ENCODE measurements at regions not wholly inside any gene's neighbourhood (a gene's known extent, or its start where the extent isn't known, plus 50 kb on each side); places are given as distances from the start of the nearest gene placed in this dataset.
"Not testable (repeated sequence)": the region's sequence is repeated elsewhere in the genome, so short reads cannot be mapped to it uniquely, and the experiment has no call there.

DNA sequence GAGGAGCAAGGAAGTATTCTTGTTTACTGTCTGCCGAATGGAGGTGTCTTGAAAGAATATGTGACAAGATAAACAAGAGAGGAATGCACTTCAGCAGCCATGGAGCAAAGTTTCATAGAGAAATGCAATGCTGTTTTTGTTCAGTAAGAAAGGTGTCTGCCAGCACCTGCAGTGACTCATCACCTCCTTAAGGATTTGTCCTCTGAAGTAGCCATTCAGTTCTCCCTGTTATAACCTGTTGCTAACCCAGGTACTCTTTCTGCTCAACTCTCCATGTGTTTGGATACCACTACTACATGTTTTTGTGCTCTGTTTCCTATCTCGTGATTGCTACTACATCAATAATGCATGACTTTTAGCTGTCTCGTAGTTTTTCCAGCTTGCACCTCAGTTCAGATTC lies 328.9 kb downstream of the CHL1 start:
- DNase-seq, result no peak

DNA sequence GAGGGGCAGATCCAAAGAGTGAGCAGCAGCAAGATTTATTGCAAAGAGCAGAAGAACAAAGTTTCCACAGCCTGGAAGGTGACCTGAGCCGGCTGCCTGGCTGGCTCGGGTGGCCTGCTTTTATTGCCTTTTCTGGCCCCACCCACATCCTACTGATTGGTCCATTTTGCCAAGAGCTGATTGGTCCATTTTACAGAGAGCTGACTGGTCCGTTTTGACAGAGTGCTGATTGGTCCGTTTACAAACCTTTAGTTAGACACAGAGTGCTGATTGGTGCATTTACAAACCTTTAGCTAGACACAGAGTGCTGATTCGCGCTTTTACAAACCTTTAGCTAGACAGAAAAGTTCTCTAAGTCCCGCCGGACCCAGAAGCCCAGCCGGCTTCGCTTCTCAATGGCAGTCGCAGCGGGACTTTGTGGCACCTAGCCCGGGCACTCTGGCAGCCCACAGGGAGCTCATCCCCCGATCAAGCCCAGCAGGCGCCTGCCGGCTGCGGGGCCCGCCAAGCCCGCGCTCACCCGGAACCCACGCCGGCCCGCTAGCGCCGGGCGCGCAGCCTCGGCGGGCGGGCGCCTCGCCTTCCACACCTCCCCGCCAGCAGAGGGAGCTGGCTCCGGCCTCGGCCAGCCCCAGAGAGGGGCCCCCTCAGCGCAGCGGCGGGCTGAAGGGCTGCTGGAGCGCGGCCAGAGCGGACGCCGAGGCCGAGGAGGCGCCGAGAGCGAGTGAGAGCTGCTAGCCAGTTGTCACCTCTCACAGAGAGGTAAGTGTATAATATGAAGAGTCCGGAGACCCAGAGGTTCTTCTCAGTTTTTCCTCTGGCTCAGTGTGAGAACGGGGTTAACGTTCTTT lies 339.2 kb downstream of the CHL1 start:
- no peak for DNase-seq

DNA sequence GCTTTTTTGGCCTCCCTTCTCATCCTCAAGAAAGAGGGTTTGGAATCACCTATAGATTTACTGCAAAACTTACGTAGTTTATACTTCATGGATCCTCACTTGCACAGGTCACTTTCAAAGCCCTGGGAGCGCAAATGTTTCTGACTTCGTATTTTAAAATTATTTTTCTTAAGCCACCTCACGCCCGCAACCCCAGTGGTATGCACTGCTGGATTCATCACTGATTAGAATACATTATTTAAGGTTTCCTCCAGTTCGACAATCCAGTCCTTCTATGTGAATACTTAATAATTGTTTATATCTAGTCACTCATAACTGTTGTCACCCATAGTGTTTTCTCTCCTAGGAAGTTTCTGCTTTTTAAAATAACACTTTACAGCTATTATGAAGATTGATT lies 339.9 kb downstream of the CHL1 start:
- DNase-seq, result no peak

DNA sequence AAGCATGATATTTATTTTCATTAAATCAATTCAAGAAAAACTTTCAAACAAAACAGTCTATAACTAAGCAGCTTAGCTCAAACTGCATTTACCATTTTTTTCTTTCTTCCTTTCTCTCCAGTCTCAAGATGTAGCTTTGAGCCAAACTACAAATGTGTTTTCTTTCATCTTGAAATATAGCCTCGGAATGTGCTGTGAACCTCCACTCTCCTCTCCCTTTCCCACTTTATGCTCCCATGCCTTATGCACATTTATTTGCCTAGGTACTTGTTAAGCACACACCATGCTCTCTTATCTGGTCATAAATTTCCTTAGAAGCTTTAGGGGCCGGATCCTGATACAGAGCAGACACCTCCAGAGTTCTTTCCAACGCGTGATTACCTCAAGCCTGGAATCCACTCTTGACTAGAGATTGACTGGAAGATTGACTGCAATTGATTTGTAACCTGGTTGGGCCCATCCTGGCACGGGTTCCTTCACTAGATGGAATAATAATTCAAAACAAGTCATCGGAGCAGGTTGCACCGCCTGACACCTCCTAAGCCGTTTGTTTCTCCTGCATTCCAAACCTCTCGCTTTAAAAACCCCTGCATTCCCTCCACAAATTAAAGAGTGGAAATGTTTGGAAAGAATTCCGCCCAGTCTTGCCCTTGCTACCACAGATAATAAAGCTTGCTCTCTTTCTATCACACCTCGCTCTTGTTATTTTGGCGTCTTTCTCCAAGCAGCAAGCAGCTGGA lies 344.7 kb downstream of the CHL1 start:
- no peak for DNase-seq

DNA sequence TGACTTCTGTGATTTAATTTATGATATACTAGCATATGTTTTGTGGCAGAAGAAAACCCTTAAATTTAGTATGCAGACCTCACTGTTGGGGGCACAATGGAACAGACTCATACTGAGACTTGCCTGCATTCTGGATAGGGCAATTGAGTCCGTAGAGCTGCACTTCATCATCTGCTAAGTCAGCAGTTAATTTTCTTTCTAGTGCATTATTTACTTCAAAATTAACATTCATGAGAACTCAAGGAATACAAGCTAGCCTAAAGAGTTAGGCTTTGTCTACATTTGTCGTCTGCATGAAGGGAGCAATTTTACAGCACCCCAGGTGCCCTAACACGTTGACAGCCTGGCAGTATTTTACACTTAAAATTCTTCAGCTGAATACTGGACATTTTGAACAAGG lies 345.5 kb downstream of the CHL1 start:
- DNase-seq, result no peak

DNA sequence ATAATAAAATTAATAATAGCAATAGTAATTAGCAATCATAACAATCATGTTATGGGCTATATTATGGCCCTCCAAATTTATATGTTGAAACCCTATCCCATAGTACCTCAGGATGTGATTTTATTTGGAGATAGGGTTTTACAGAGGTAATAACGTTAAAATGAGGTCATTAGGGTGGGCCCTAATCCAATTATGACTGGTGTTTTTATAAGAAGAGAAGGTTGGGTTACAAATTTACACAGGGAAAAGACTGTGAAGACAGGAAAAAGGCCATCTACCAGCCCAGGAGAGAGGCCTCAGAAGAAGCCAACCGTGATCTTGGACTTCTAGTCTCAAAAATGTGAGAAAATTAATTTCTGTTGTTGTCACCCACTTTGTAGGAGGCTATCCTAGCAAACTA lies 353.1 kb downstream of the CHL1 start:
- DNase-seq, result no peak

DNA sequence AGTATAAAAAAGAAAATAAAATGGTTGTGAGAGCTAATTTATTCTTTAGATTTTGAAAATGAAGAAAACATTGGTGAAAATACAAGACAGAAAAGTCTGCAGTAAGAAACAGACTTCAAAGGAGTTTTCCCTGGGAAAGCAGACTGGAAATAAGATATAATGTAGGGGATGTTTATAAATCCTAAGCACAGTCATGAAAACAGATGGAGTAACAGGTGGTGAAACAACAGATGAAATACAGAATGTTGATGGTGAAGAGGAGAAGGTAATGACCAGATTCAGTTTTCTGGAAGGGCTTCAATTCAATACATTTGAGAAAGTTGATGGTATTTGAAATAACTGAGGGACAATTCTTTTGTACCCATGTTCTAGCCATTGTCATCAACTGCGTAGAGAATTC lies 353.9 kb downstream of the CHL1 start:
- no peak for DNase-seq

DNA sequence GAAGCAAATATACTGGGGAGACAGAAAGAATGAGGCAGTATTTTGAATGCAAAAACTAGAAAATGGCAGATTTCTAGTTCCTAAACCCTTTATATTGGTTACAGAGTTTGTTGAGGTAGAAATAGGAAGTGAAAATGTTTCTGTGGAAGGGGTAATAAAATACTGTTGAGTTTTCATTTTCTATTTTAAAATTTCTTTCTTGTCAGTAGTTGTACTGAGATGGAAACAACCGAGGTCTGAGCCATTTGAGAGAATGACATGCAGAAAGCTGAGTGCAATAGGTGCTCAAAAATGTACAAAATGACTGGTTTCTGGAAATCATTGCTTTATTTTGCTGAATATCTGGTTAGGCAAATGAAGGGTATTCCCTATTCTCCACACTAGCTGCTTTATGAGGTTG lies 361.4 kb downstream of the CHL1 start:
- no peak for DNase-seq

DNA sequence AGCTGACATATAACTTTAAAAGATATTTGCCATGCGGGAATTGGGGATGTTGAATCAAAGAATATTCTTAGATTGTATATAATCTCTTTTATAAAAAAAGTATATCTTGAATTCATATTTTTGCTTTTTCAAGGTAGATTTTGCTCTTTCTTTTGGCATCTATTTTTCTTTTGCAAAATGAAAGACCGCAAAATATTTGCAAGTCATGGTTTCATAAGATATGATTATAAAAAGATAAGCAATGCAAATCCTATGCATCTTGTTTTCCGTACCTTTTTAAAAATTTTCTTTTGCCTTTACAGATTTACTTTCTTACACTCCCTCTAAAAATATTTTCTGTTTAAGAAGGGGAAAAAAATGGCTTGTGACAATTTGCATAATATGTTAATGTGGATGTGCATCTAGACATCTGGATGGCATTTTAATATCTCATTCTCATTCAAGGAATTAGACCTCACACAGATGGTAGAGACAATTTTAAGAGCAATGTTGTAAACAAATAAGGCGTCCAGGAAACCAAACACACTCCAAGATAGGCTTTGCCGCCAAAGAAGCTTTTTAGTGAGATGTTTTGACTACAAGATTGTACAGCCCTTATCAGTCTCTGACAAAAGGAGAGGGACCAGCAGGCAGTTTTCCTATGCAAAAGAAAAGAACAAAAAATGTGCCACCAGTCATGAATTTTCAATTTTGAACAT lies 371.1 kb downstream of the CHL1 start:
- DNase-seq, result no peak

DNA sequence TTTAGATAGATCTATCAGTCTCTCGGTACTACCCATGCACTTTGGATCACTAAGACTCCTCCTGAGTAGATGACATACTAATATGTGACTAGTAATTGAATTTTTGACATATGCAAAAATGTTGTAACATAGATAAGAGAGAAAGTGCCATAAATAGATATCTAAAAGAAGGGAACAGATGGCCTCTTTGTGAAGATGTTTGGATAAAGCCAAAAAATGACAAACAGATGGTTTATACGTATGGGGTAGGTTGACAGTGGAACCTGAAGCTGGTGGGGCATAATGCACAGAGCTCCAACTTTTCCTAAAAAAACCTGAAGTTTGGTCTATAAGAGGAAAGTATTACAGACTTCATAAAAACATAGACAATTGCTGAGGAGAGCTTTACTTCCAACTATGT lies 383.0 kb downstream of the CHL1 start:
- not testable (repeated sequence) for DNase-seq

DNA sequence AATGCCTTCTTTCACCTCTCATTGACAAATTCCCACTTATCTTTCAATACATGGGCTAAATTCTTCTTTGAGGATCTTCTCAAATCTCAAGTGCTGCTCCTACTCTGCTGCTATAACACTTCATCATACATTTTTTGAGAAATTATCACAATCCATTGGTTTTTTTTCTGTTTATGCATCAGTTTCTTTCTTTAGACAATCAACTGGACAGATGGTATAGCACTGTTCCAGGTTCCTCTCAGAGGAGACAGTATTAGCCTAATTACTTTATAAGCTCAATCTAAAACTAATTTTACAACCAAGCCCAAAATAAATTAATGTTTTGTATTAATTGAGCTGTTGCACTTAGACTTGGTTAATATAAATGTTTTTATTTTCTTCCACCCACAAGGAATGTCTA lies 392.5 kb downstream of the CHL1 start:
- DNase-seq, result not testable (repeated sequence)

DNA sequence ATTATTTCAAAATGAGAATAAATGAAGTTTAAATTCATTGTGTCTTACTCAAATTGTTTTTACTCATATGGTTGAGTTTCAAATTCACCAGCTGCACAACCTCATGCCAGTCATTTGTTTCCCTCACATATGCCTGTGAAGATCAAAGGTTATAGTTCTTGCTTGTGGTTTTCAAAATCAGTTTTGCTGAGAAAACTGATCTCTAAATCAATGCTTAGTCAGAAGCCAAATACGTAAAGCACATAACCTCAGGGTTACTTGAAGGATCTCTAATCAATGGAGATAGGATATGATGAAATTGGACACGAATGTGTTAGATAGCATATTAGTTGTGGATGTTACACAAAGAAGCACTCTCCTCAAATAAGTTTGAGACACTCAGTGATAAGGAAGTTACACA lies 400.7 kb downstream of the CHL1 start:
- not testable (repeated sequence) for DNase-seq

DNA sequence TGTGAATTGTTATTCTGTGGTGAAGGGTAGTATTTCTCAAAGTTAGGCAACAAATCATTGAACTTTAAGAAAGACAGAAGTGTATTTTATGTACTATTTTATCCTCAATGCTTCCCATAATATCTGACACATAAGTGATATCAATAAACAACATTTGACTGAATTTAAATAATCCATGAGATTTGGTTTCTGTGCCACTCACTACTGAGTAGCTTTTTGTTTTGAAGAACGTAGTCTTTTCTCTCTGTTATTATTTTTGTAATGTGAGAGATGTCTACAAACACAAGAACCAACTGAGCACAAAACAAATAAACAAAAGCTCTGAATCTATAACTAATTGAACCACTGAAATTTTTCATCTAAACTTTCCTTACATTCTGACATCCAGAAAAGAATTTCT lies 401.2 kb downstream of the CHL1 start:
- DNase-seq, result not testable (repeated sequence)

DNA sequence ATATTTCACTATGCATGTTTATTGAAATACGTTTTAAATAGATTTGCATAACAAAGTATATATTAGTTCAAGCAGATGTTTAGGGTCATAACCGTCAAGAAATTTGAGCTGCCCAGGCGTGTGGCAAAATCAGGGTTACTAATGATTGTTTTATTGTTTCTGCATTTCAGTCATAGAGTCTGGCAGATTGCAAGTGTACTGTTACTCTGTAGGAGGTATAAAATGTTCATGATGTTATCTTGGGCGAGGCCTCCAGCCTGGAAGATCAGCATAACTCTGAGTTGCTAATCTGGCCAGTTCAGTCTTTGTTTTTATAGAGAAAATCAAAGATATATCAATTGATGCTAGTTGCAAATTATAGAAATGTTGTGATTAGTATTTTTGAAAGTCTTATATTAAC lies 410.9 kb downstream of the CHL1 start:
- not testable (repeated sequence) for DNase-seq

DNA sequence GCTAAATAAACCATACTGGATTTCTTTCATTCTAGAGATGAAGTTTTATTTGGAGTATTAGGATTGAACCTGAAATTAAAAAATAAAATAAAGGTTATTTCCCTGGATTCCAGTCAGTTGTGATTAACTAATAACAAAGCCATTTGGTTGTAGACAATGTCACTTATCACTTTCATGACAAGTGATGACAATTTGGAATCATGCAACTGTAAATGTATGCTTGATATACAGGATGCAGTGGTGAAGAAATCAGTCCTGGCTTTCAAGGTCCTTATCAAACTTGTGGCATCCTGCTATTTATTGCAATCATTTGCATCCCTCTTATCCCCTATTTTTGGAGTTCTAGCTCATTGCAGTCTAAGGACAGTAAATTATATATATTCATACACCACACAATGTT lies 425.2 kb downstream of the CHL1 start:
- no peak for DNase-seq

DNA sequence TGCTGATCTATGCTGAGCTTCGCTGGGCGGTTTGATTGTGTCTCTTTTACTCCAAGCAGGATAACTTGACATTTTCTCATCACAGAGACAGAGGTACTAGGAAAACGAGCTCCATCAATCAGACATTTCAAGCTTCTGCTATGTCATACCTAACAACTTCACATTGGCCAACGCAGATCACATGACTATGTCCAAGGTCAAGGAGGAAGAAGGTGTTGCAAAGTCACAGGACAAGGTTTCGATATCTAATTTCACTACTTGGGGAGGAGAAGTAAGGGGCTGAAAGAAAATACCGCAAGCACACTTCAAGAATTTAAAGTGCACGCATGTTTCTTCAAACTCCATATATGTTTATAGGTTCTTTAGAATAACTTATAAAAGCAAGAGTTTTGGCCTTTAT lies 425.8 kb downstream of the CHL1 start:
- DNase-seq, result no peak

DNA sequence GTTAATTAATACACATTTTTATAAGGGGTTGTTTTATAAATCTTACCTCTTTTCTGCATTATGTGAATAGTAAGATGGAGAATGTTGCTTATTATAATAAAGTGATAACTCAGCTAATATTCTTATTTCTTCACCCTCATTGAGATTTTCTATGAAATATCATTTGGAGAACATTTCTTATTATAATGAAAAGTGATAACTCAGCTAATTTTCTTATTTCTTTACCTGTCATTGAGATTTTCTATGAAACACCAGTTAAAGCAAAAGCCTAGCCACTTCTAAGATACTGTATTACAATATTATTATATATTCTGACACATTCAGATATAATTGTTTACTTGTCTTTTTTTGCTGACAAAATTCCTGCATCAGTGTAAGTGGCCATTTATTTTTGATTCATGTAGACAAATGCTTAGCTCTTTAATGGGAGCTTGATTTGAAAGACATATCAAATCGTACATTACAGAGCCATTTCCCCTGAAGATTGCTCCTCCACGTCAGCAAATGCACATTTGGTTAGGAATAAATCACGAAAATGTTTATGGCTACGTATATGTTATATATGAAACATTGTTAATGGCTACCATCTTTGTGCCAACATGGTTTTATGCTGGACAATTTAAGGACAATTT lies 427.5 kb downstream of the CHL1 start:
- no peak for DNase-seq

DNA sequence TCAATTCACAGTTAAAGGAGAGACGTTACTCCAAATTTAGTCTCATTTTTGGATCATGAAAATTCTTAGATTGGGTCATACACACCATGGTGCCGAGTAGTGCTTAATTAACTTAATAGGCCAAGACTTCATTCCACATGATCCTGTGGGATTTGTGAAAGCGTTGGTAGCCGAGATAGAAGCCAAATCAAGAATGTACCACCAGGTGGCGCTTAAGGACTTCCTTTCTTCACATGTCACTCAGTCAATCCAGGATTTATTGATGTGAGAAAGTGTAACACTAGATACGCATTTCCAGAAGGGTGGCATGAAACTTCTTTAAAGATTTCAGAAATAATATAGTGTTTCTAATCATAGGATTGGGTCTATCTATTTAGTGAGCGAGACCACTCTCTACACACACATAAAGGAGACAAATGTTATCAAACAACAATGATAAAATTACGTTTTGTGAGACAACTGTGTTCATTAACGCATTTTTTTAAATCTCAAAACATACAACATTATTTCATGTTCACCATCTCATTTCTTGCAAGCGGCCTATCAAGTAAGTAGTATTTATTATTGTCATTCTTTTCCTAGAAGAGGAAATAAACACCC lies 436.1 kb downstream of the CHL1 start:
- DNase-seq, result peak; percentile 13

DNA sequence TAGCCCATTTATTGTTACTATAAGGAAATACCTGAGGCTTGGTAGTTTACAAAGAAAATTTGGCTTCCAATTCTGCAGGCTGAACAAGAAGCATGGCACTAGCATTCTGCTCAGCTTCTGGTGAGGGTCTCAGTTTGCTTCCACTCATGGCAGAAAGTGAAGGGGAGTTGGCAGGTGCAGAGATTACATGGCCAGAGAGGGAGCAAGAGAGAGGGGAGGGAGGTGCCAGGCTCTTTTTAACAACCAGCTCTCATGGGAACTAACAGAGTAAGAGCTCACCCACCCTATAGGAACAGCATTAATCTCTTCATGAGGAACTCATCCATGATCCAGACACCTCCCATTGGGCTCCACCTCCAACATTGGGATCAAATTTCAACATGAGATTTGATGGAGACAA lies 437.9 kb downstream of the CHL1 start:
- no peak for DNase-seq

DNA sequence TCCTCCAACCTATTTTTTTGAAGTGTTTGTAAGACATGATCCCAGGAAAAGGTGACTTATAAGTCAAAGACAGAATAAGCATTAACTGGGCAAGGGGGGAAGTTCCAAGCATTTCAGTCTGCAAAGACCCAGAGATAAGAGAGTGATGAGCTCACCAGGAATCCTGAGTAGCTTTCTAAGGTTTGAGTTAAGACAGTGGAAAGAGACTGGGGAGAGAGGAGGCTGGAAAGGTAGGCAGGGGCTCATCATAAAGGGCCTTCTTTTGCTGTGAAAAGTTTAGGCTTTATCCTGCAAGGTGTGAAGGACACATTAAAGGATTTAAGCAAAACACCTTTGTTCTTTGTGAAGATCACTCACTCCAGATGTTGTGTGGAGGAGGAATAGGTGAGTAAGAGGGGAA lies 438.8 kb downstream of the CHL1 start:
- no peak for DNase-seq

DNA sequence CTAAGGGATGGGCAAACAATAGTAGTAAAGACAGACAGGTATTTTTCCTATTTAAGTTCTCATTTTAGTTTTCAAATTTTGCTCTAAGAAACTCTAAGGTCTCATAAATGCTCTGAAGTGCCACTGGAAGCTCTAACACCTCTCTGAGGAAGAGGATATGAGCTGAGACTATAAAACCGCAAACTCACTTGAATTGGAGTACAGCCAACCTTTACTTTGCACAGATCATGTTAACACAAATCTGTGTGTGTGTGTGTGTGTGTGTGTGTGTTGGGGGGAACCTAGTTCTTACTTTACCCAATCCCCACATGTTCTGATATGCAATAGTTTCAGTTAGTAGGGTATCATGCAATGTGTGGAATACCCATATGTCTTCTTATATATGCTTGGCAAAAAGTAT lies 446.8 kb downstream of the CHL1 start:
- DNase-seq, result no peak

DNA sequence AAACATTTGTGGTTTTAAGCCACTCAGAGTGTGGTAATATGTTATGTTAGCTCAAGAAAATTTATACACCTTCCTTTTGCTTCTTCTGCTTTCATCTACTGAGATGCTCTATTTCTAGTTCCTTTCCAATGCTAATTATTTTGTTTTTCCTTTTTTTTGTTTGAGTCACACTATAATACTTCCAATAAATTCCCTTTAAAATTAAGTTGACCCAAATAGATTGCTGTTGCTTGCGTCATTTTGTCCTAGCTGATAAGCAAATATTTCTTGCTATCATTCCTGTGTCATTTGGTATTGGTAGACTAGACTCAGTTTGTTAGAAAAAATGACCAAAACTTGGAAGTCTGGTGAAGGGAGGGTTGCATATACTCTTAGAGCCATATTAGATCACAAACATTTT lies 437.0 kb upstream of the CNTN6 start:
- no peak for DNase-seq

DNA sequence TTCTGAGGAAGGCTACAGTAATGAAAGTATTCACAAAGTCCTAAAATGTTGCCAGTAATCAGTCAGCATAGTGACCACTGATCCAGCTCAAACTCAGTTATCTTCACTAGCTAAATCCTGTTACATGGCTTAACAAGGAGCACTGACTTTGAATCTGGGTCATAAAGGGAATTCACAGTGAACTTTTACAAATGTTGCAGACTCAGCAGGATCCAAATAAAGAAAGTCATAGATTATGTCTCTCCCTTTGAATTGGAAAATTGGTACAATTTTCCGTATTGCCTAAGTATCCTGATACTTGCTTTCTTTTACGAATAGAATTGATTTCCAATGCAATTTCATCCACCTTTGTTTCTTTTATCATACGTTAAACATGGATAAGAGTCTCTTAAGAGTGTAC lies 431.5 kb upstream of the CNTN6 start:
- no peak for DNase-seq
